H1 (cell line): ENCODE measurements at regions not wholly inside any gene's neighbourhood (a gene's known extent, or its start where the extent isn't known, plus 50 kb on each side); places are given as distances from the start of the nearest gene placed in this dataset.

Experiments used
- CTCF ChIA-PET: fragments of 300-600 bp; sonication (Branson Sonifier 250); formaldehyde crosslinking; loops from one replicate; lab custom pipeline; 2021; ENCODE audit not compliant: partially characterized antibody; lab: Charles Lee
- POLR2A ChIA-PET: fragments of 300-600 bp; sonication (Branson Sonifier 250); formaldehyde crosslinking; loops from one replicate; lab custom pipeline; 2021; ENCODE audit warnings: inconsistent platforms; ENCODE audit not compliant: partially characterized antibody; lab: Charles Lee
- DNase-seq, 2 experiments: peaks; one replicate each; pipeline versions ENCODE4 v3.0.0 to v3.0.0-alpha.2; 2010 to 2022; ENCODE audit warnings: low spot score in 2 of 2, low read depth in 1 of 2, mixed read lengths in 1 of 2
- FAIRE-seq: peaks from 2 replicates; lab custom pipeline; 2011; peaks lifted over from hg19 to GRCh38; lab: Jason Lieb, UNC
- H2AFZ ChIP-seq: 2 replicates; pipeline ENCODE4 v1.8.1; 2012; ENCODE audit warnings: low read length, inconsistent platforms
- H2AK5ac ChIP-seq: 2 replicates; pipeline ENCODE4 v1.6.1; 2013; ENCODE audit warnings: low read depth, low read length
- H2BK120ac ChIP-seq: replicated peaks from 2 replicates; pipeline ENCODE3; 2013; ENCODE audit warnings: low read depth, low read length, inconsistent platforms
- H2BK12ac ChIP-seq: 2 replicates; pipeline ENCODE4 v1.6.1; 2013; ENCODE audit warnings: low read depth, low read length
- H2BK15ac ChIP-seq: 2 replicates; pipeline ENCODE4 v1.6.1; 2013; ENCODE audit warnings: low read length
- H2BK20ac ChIP-seq: 2 replicates; pipeline ENCODE4 v1.6.1; 2013; ENCODE audit warnings: low read length
- H2BK5ac ChIP-seq: 2 replicates; pipeline ENCODE4 v1.6.1; 2013; ENCODE audit warnings: low read depth, low read length
- H3K14ac ChIP-seq: 2 replicates; pipeline ENCODE4 v1.6.1; 2013; ENCODE audit warnings: inconsistent platforms; ENCODE audit not compliant: insufficient read length
- H3K18ac ChIP-seq: 2 replicates; pipeline ENCODE4 v1.6.1; 2013; ENCODE audit warnings: low read length; ENCODE audit errors: extremely low read depth
- H3K23ac ChIP-seq: 2 replicates; pipeline ENCODE4 v1.6.1; 2013; ENCODE audit warnings: inconsistent platforms; ENCODE audit not compliant: insufficient read length
- H3K23me2 ChIP-seq: 2 replicates; pipeline ENCODE4 v1.6.1; 2013; ENCODE audit warnings: low read depth, low read length
- H3K27ac ChIP-seq: 2 replicates; pipeline ENCODE4 v1.6.1; 2011; ENCODE audit warnings: low read depth, low read length, inconsistent platforms
- H3K27me3 ChIP-seq, 4 experiments: replicated peaks in 1 of 4; 1 replicate in 1 of 4; 2 replicates in 3 of 4; pipeline versions ENCODE4 v1.6.1 to v1.8.1; 2011 to 2013; ENCODE audit warnings: low read length in 3 of 4, mild to moderate bottlenecking in 3 of 4, inconsistent platforms in 2 of 4, mixed read lengths in 2 of 4, moderate library complexity in 1 of 4; ENCODE audit not compliant: control insufficient read depth in 3 of 4, insufficient read depth in 3 of 4; ENCODE audit errors: extremely low read depth in 1 of 4
- H3K36me3 ChIP-seq, 4 experiments: 2 replicates each; pipeline versions ENCODE4 v1.6.1 to v1.8.1; 2011 to 2013; ENCODE audit warnings: mild to moderate bottlenecking in 4 of 4, low read length in 3 of 4, moderate library complexity in 2 of 4, control low read depth in 1 of 4, inconsistent platforms in 1 of 4; ENCODE audit not compliant: insufficient read depth in 4 of 4, control insufficient read depth in 2 of 4
- H3K4ac ChIP-seq: replicated peaks from 2 replicates; pipeline ENCODE3; 2013; ENCODE audit warnings: low read length, low read depth, mixed read lengths, inconsistent platforms; ENCODE audit not compliant: insufficient read length
- H3K4me1 ChIP-seq, 4 experiments: replicated peaks in 1 of 4; 1 replicate in 1 of 4; 2 replicates in 3 of 4; pipeline versions ENCODE4 v1.6.1 to v1.8.1; 2011 to 2013; ENCODE audit warnings: low read length in 3 of 4, inconsistent platforms in 2 of 4, mixed read lengths in 1 of 4; ENCODE audit not compliant: insufficient read depth in 4 of 4, control insufficient read depth in 3 of 4
- H3K4me2 ChIP-seq, 2 experiments: 2 replicates each; pipeline versions ENCODE4 v1.6.1 to v1.8.1; 2011 to 2013; ENCODE audit warnings: low read depth in 2 of 2, low read length in 2 of 2, control low read depth in 1 of 2, inconsistent platforms in 1 of 2, mild to moderate bottlenecking in 1 of 2; ENCODE audit not compliant: insufficient read depth in 1 of 2
- H3K4me3 ChIP-seq, 4 experiments: fragments of 200-600, 300-600 bp in 1 of 4; sonication (generic), shearing (Covaris generic), sonication (Bioruptor Twin) in 1 of 4; 2 replicates each; pipeline versions ENCODE4 v1.5.1 to v1.8.1; 2011 to 2016; ENCODE audit warnings: low read length in 4 of 4, low read depth in 3 of 4, control low read depth in 2 of 4, inconsistent platforms in 2 of 4, mild to moderate bottlenecking in 2 of 4, mixed read lengths in 1 of 4, moderate library complexity in 1 of 4; ENCODE audit not compliant: insufficient read depth in 2 of 4; ENCODE audit errors: extremely low read depth in 1 of 4
- H3K56ac ChIP-seq: replicated peaks from 2 replicates; pipeline ENCODE3; 2013; ENCODE audit warnings: low read depth, mild to moderate bottlenecking, mixed read lengths, low read length, inconsistent platforms; ENCODE audit not compliant: insufficient read length
- H3K79me1 ChIP-seq: 2 replicates; pipeline ENCODE4 v1.6.1; 2013; ENCODE audit warnings: low read depth, low read length, control low read depth
- H3K79me2 ChIP-seq, 2 experiments: 2 replicates each; pipeline versions ENCODE4 v1.6.1 to v1.8.1; 2012 to 2013; ENCODE audit warnings: low read length in 2 of 2, mild to moderate bottlenecking in 2 of 2, inconsistent platforms in 1 of 2; ENCODE audit not compliant: insufficient read depth in 2 of 2, control insufficient read depth in 1 of 2
- H3K9ac ChIP-seq, 4 experiments: replicated peaks in 1 of 4; 1 replicate in 1 of 4; 2 replicates in 3 of 4; pipeline versions ENCODE4 v1.6.1 to v1.8.1; 2011 to 2013; ENCODE audit warnings: low read depth in 3 of 4, low read length in 3 of 4, control low read depth in 2 of 4, mild to moderate bottlenecking in 2 of 4, moderate library complexity in 2 of 4, inconsistent platforms in 1 of 4; ENCODE audit errors: extremely low read depth in 1 of 4
- H3K9me3 ChIP-seq, 2 experiments: 2 replicates each; pipeline versions ENCODE4 v1.6.1 to v1.8.1; 2012 to 2013; ENCODE audit warnings: mild to moderate bottlenecking in 2 of 2, moderate library complexity in 2 of 2, control low read depth in 1 of 2, inconsistent platforms in 1 of 2, low read depth in 1 of 2, low read length in 1 of 2, mixed read lengths in 1 of 2; ENCODE audit not compliant: insufficient read depth in 2 of 2
- H4K20me1 ChIP-seq, 2 experiments: replicated peaks in 1 of 2; 2 replicates each; pipeline versions ENCODE3 to v1.8.1; 2011 to 2013; ENCODE audit warnings: inconsistent platforms in 2 of 2, low read length in 2 of 2, mild to moderate bottlenecking in 1 of 2; ENCODE audit not compliant: insufficient read depth in 2 of 2, control insufficient read depth in 1 of 2
- H4K5ac ChIP-seq: 2 replicates; pipeline ENCODE4 v1.6.1; 2013; ENCODE audit warnings: low read length, low read depth, mixed read lengths, inconsistent platforms; ENCODE audit not compliant: insufficient read length
- H4K8ac ChIP-seq: 2 replicates; pipeline ENCODE4 v1.8.0; 2013; ENCODE audit warnings: mild to moderate bottlenecking, moderate library complexity, low read length, inconsistent platforms; ENCODE audit not compliant: insufficient read depth; ENCODE audit errors: extremely low read depth
- H4K91ac ChIP-seq: replicated peaks from 2 replicates; pipeline ENCODE3; 2013; ENCODE audit warnings: low read length, mixed read lengths, inconsistent platforms; ENCODE audit not compliant: insufficient read length
- POU5F1 ChIP-seq: IDR thresholded peaks from 2 replicates; pipeline ENCODE4 v1.6.1; 2011; ENCODE audit warnings: low read depth, mild to moderate bottlenecking, low read length, moderate library complexity
- WGBS, 2 experiments: shearing (Covaris generic) in 1 of 2; methylation state at CpG; one replicate each; pipeline versions ENCODE4 v1.1.6 to v1.1.7; 2013 to 2015; ENCODE audit warnings: low lambda C conversion rate in 2 of 2, mixed read lengths in 2 of 2, inconsistent platforms in 1 of 2, low coverage in 1 of 2, missing lambda C conversion rate in 1 of 2; ENCODE audit not compliant: insufficient replicate concordance in 2 of 2, insufficient coverage in 1 of 2, insufficient read length in 1 of 2; ENCODE audit errors: extremely low coverage in 1 of 2, missing lambda C conversion rate in 1 of 2; 5-methylcytosine and 5-hydroxymethylcytosine counted together

DNA sequence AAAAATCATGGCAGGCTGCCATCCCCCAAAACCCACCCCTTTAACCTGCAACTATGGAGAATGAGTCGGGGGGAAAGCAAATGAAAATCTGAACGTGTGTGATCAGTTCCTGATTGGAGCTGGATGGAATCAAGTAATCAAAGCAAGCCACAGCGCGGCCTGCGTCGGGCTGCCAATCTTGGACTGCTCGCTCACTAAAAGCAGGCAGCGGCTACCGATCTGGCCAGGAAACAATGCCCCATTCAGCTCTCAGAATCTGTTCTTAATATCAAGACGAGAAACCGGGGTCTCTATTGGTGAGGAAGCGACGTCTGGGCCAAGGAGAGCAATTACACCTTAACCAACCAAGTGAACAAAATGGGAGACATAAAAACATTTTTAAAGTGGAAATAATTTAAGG is 472.2 kb downstream of the SOX6 start:
- Histone ChIP-seq H2BK12ac (no peak overlapping the region), H3K4me3 (no peak overlapping the region), H3K79me2 (no peaks in the 10 kb centered on the region), H3K9ac (no peak overlapping the region), H3K9me3 (no peaks in the 10 kb centered on the region), H2BK120ac (no peak overlapping the region), H4K20me1 (no peaks in the 10 kb centered on the region), H3K27ac (no peak overlapping the region), H2AFZ (no peak overlapping the region), H3K79me1 (no peaks in the 10 kb centered on the region), H2BK15ac (no peak overlapping the region), H3K23me2 (no peaks in the 10 kb centered on the region), H3K4me2 (no peak overlapping the region), H4K8ac (no peak overlapping the region), H3K36me3 (no peaks in the 10 kb centered on the region), H3K56ac (no peak overlapping the region), H2AK5ac (no peak overlapping the region), H3K18ac (no peak overlapping the region), H3K4me1 (no peaks in the 10 kb centered on the region), H3K27me3 (no peaks in the 10 kb centered on the region), H4K5ac (no peak overlapping the region), H2BK5ac (no peak overlapping the region), H4K91ac (no peak overlapping the region), H3K14ac (no peak overlapping the region), H2BK20ac (no peak overlapping the region), H3K4ac (no peak overlapping the region), H3K23ac (no peak overlapping the region)
- ChIA-PET POLR2A (no interaction called here), CTCF (interaction anchor here (1.8 kb wide), 1 partner anchor 13 kb away, joined by 9 read pairs; no protein-coding TSS in a partner anchor)
- no peak for TF ChIP-seq POU5F1
- FAIRE-seq = no peak
- WGBS, 2 experiments = 97% methylated on average over 13 of the region's 13 CpGs; no CpG with 5 or more reads in 1 of the 2 experiments
- no peak for DNase-seq
